SK-N-SH (cell line): ENCODE measurements at regions not wholly inside any gene's neighbourhood (a gene's known extent, or its start where the extent isn't known, plus 50 kb on each side); places are given as distances from the start of the nearest gene placed in this dataset.

Experiments
- CTCF ChIA-PET: fragments of 300-600, 350-600 bp; formaldehyde crosslinking; extraction: SDS; loops from one replicate; lab custom pipeline; 2021; lab: Yijun Ruan, JAX
- POLR2A ChIA-PET: fragments of 350-600 bp; sonication (Branson Sonifier 250); formaldehyde crosslinking; extraction: SDS; loops from one replicate; lab custom pipeline; 2020; ENCODE audit warnings: antibody characterized with exemption, inconsistent platforms; lab: Yijun Ruan, JAX
- DNase-seq: peaks from one replicate; pipeline ENCODE4 v3.0.0; 2012
- H2AFZ ChIP-seq: fragments of 200-600 bp; sonication (generic); 2 replicates; pipeline ENCODE4 v1.8.1; 2016; ENCODE audit warnings: antibody characterized with exemption, mild to moderate bottlenecking, low read depth
- H3F3A ChIP-seq: fragments of 200-600 bp; sonication (generic); replicated peaks from 2 replicates; pipeline ENCODE3; 2016; ENCODE audit warnings: antibody characterized with exemption, mild to moderate bottlenecking; ENCODE audit not compliant: insufficient read depth
- H3K27ac ChIP-seq, 2 experiments: fragments of 200-500 bp in 1 of 2; fragments of 200-600 bp in 1 of 2; sonication (Bioruptor generic) in 1 of 2; sonication (generic), shearing (Covaris generic) in 1 of 2; 2 replicates each; pipeline versions ENCODE4 v1.5.1 to v1.6.1; 2014 to 2016; ENCODE audit warnings: low read depth in 2 of 2, inconsistent platforms in 1 of 2, low read length in 1 of 2, mild to moderate bottlenecking in 1 of 2, mixed read lengths in 1 of 2
- H3K27me3 ChIP-seq: fragments of 200-600 bp; sonication (generic), shearing (Covaris generic); 2 replicates; pipeline ENCODE4 v1.6.1; 2016; ENCODE audit warnings: mixed run types; ENCODE audit not compliant: insufficient read depth
- H3K36me3 ChIP-seq, 2 experiments: fragments of 200-500 bp in 1 of 2; fragments of 200-600 bp in 1 of 2; sonication (Bioruptor generic) in 1 of 2; sonication (generic) in 1 of 2; replicated peaks in 1 of 2; 2 replicates each; pipeline versions ENCODE3 to v1.5.1; 2014 to 2016; ENCODE audit warnings: low read length in 1 of 2, mild to moderate bottlenecking in 1 of 2; ENCODE audit not compliant: insufficient read depth in 2 of 2, control insufficient read depth in 1 of 2
- H3K4me1 ChIP-seq, 2 experiments: fragments of 200-500 bp in 1 of 2; fragments of 200-600 bp in 1 of 2; sonication (Bioruptor generic) in 1 of 2; sonication (generic), shearing (Covaris generic) in 1 of 2; 2 replicates each; pipeline versions ENCODE4 v1.5.1 to v1.6.1; 2014 to 2016; ENCODE audit warnings: low read depth in 1 of 2, low read length in 1 of 2, mixed run types in 1 of 2; ENCODE audit not compliant: insufficient read depth in 2 of 2, control insufficient read depth in 1 of 2
- H3K4me2 ChIP-seq: fragments of 200-600 bp; sonication (generic), shearing (Covaris generic); 2 replicates; pipeline ENCODE4 v1.6.1; 2017; ENCODE audit warnings: mixed run types
- H3K4me3 ChIP-seq, 2 experiments: fragments of 200-500 bp in 1 of 2; fragments of 200-600 bp in 1 of 2; sonication (Bioruptor generic) in 1 of 2; sonication (generic), shearing (Covaris generic) in 1 of 2; 2 replicates each; pipeline versions ENCODE4 v1.5.1 to v1.8.1; 2014 to 2016; ENCODE audit warnings: low read depth in 2 of 2, inconsistent platforms in 1 of 2, low read length in 1 of 2, mild to moderate bottlenecking in 1 of 2, mixed read lengths in 1 of 2, moderate library complexity in 1 of 2
- H3K79me2 ChIP-seq: fragments of 200-600 bp; sonication (generic); 2 replicates; pipeline ENCODE4 v1.8.1; 2017; ENCODE audit warnings: mild to moderate bottlenecking; ENCODE audit not compliant: insufficient read depth
- H3K9ac ChIP-seq: fragments of 200-600 bp; sonication (generic); 2 replicates; pipeline ENCODE4 v1.6.1; 2017; ENCODE audit warnings: mixed run types
- H3K9me2 ChIP-seq: fragments of 200-600 bp; sonication (generic); 2 replicates; pipeline ENCODE4 v1.6.1; 2017; ENCODE audit warnings: mixed run types
- H3K9me3 ChIP-seq: fragments of 200-600 bp; sonication (generic); 2 replicates; pipeline ENCODE4 v1.6.1; 2017; ENCODE audit warnings: mixed run types, mild to moderate bottlenecking, moderate library complexity
- H4K20me1 ChIP-seq: fragments of 200-600 bp; sonication (generic); 2 replicates; pipeline ENCODE4 v1.6.1; 2017; ENCODE audit warnings: mild to moderate bottlenecking, mixed run types; ENCODE audit not compliant: insufficient read depth
- EZH2phosphoT487 ChIP-seq: fragments of 200-600 bp; sonication (generic); IDR thresholded peaks from 2 replicates; pipeline ENCODE4 v1.6.1; 2017; ENCODE audit warnings: low read depth, mixed run types, mild to moderate bottlenecking, antibody characterized with exemption, moderate library complexity, borderline replicate concordance
- FOSL2 ChIP-seq: IDR thresholded peaks from 2 replicates; pipeline ENCODE4 v1.4.0; 2012; ENCODE audit warnings: low read depth, mild to moderate bottlenecking, moderate library complexity, borderline replicate concordance
- GABPA ChIP-seq: IDR thresholded peaks from 2 replicates; pipeline ENCODE4 v1.4.0; 2012; ENCODE audit warnings: low read depth, mild to moderate bottlenecking
- MEF2A ChIP-seq: IDR thresholded peaks from 2 replicates; pipeline ENCODE4 v1.4.0; 2012; ENCODE audit warnings: low read depth, borderline replicate concordance
- MXI1 ChIP-seq: IDR thresholded peaks from 2 replicates; pipeline ENCODE4 v1.6.1; 2012; ENCODE audit warnings: mild to moderate bottlenecking, low read depth, low read length, improper control_type of control experiment
- NRF1 ChIP-seq: IDR thresholded peaks from 2 replicates; pipeline ENCODE4 v1.6.1; 2012; ENCODE audit warnings: low read depth, mild to moderate bottlenecking, low read length
- RAD21 ChIP-seq: IDR thresholded peaks from 2 replicates; pipeline ENCODE4 v1.6.1; 2012; ENCODE audit warnings: mild to moderate bottlenecking, low read length
- RFX5 ChIP-seq: IDR thresholded peaks from 2 replicates; pipeline ENCODE4 v1.6.1; 2012; ENCODE audit warnings: mild to moderate bottlenecking, improper control_type of control experiment, low read length
- RXRA ChIP-seq: IDR thresholded peaks from 2 replicates; pipeline ENCODE4 v1.4.0; 2012; ENCODE audit warnings: low read depth, mild to moderate bottlenecking, borderline replicate concordance
- SMC3 ChIP-seq: IDR thresholded peaks from 2 replicates; pipeline ENCODE4 v1.6.1; 2012; ENCODE audit warnings: low read depth, low read length, improper control_type of control experiment
- TAF1 ChIP-seq: IDR thresholded peaks from 2 replicates; pipeline ENCODE4 v1.6.1; 2012; ENCODE audit warnings: low read depth, mild to moderate bottlenecking, low read length, moderate library complexity, borderline replicate concordance
- WGBS: methylation state at CpG from one replicate; pipeline ENCODE4 v1.1.6; 2017; ENCODE audit warnings: low lambda C conversion rate; 5-methylcytosine and 5-hydroxymethylcytosine counted together
- TF ChIP-seq, protein P1 (sequence below): IDR thresholded peaks from 2 replicates; pipeline ENCODE4 v1.4.0; 2012; ENCODE audit warnings: low read depth, borderline replicate concordance
- TF ChIP-seq, protein P2 (sequence below): fragments of 150-350 bp; IDR thresholded peaks from 2 replicates; pipeline ENCODE4 v1.6.1; 2016; ENCODE audit warnings: mild to moderate bottlenecking, low read depth, low read length
- TF ChIP-seq, protein P3 (sequence below): IDR thresholded peaks from 2 replicates; pipeline ENCODE4 v1.4.0; 2012; ENCODE audit warnings: low read depth
- TF ChIP-seq, protein P4 (sequence below): fragments of 200-600 bp; sonication (generic); IDR thresholded peaks from 2 replicates; pipeline ENCODE4 v1.6.1; 2017; ENCODE audit warnings: antibody characterized with exemption, mild to moderate bottlenecking, moderate library complexity
- TF ChIP-seq, protein P5 (sequence below): IDR thresholded peaks from 2 replicates; pipeline ENCODE4 v1.6.1; 2012; ENCODE audit warnings: mild to moderate bottlenecking, low read depth, low read length, moderate library complexity

DNA sequence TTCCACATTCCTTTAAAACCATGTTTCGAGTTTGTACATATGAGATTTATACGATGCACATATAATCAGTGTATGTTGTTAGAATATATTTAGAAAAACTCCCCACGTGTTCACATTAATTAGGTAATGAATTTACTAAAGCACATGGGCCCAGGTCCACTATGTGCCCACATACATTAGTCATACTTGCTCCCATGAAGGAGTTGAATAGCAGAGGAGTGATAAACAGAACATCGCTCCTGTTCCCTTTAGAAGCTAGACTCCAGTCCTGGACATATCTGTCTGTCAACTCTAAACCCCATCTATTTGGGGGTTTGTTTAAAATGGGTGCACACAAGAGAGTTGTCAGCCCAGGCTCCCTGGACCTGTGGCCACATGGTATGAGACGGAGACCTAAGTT is 108.1 kb upstream of the TIAM2 start:
- WGBS = 92% methylated on average over 5 of the region's 5 CpGs
- H3K27ac ChIP-seq = no peak overlapping the region
- H3K9ac ChIP-seq = no peak overlapping the region
- TF ChIP-seq RAD21 = no peak
- TF ChIP-seq MEF2A = no peak
- no peak for TF ChIP-seq FOSL2
- no peak for TF ChIP-seq RFX5
- TF ChIP-seq GABPA = no peak
- TF ChIP-seq, protein P1, sequence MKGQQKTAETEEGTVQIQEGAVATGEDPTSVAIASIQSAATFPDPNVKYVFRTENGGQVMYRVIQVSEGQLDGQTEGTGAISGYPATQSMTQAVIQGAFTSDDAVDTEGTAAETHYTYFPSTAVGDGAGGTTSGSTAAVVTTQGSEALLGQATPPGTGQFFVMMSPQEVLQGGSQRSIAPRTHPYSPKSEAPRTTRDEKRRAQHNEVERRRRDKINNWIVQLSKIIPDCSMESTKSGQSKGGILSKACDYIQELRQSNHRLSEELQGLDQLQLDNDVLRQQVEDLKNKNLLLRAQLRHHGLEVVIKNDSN = no peak
- H3F3A ChIP-seq = no peaks in the 10 kb centered on the region
- POLR2A ChIA-PET = no interaction called here
- no peak overlapping the region for H3K4me3 ChIP-seq
- H3K4me2 ChIP-seq = no peak overlapping the region
- peaks cover 0 to 12% of the 10 kb centered on the region in 2 experiments; a peak in 1 of 4 replicates for H3K4me1 ChIP-seq
- peaks cover 0 to 5% of the 10 kb centered on the region in 2 experiments for H3K36me3 ChIP-seq
- H2AFZ ChIP-seq = no peak overlapping the region
- H4K20me1 ChIP-seq = no peaks in the 10 kb centered on the region
- no peaks in the 10 kb centered on the region for H3K9me2 ChIP-seq
- CTCF ChIA-PET = interaction anchor here (0.5 to 1.0 kb wide), 3 partner anchors 42 to 291 kb away, joined by 3 read pairs; no protein-coding TSS in a partner anchor
- no peaks in the 10 kb centered on the region for H3K9me3 ChIP-seq
- no peak for DNase-seq
- H3K27me3 ChIP-seq = no peaks in the 10 kb centered on the region
- H3K79me2 ChIP-seq = peaks cover 18% of the 10 kb centered on the region; the same call in 1 of the 2 replicates

DNA sequence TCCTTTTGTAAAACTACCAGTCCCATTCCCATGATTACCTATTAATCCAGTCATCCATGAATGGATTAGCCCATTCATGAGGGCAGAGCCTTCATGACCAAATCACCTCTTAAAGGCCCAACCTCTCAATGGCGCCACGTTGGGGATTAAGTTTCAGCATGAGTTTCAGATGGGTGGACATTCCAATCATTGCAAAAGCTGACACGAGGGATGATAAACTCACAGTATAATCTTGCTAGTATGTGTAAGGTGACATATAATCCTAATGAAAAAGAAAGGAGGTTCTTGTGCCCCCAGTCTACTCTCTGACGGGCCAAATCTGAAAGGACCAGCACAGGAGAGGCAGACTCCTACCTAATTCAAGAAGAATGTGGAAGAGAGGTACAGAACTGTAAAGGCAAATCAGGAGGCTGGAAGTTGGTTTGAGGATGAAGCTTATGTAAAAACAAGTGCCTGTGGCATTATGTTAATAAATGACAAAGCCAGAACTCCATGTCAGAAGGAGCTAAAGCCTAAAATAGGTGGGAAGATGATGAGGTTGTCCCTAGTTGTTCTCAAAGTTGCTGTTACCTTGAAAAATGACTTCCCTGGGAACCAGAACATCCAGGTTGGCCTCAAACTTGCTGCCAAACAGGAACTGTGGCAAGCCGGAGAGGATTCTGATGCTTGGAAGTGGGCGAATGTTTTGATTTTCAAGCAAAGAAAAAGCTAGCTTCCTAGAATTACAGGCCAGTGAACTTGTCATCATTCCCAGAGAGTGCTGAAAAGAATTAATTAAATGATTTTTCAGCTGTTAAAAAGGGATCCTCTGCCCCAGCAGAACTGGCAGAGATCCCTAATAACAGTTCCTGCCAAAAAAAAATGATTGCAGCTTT is 106.5 kb upstream of the TIAM2 start:
- CTCF ChIA-PET = interaction anchor here (0.7 to 1.0 kb wide), 3 partner anchors 35 to 213 kb away, joined by 3 to 4 read pairs (median 3); no protein-coding TSS in a partner anchor
- POLR2A ChIA-PET = interaction anchor here (0.9 kb wide), 1 partner anchor 13 kb away, joined by 3 read pairs; no protein-coding TSS in a partner anchor
- no peak for DNase-seq
- TF ChIP-seq MEF2A (no peak), RXRA (no peak), EZH2phosphoT487 (no peak), SMC3 (no peak), NRF1 (no peak), TAF1 (no peak), MXI1 (no peak)
- TF ChIP-seq, protein P2, sequence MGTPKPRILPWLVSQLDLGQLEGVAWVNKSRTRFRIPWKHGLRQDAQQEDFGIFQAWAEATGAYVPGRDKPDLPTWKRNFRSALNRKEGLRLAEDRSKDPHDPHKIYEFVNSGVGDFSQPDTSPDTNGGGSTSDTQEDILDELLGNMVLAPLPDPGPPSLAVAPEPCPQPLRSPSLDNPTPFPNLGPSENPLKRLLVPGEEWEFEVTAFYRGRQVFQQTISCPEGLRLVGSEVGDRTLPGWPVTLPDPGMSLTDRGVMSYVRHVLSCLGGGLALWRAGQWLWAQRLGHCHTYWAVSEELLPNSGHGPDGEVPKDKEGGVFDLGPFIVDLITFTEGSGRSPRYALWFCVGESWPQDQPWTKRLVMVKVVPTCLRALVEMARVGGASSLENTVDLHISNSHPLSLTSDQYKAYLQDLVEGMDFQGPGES = no peak
- TF ChIP-seq, protein P3, sequence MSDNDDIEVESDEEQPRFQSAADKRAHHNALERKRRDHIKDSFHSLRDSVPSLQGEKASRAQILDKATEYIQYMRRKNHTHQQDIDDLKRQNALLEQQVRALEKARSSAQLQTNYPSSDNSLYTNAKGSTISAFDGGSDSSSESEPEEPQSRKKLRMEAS = no peak
- TF ChIP-seq, protein P1 = no peak
- TF ChIP-seq, protein P4, sequence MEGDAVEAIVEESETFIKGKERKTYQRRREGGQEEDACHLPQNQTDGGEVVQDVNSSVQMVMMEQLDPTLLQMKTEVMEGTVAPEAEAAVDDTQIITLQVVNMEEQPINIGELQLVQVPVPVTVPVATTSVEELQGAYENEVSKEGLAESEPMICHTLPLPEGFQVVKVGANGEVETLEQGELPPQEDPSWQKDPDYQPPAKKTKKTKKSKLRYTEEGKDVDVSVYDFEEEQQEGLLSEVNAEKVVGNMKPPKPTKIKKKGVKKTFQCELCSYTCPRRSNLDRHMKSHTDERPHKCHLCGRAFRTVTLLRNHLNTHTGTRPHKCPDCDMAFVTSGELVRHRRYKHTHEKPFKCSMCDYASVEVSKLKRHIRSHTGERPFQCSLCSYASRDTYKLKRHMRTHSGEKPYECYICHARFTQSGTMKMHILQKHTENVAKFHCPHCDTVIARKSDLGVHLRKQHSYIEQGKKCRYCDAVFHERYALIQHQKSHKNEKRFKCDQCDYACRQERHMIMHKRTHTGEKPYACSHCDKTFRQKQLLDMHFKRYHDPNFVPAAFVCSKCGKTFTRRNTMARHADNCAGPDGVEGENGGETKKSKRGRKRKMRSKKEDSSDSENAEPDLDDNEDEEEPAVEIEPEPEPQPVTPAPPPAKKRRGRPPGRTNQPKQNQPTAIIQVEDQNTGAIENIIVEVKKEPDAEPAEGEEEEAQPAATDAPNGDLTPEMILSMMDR = no peak
- TF ChIP-seq, protein P5, sequence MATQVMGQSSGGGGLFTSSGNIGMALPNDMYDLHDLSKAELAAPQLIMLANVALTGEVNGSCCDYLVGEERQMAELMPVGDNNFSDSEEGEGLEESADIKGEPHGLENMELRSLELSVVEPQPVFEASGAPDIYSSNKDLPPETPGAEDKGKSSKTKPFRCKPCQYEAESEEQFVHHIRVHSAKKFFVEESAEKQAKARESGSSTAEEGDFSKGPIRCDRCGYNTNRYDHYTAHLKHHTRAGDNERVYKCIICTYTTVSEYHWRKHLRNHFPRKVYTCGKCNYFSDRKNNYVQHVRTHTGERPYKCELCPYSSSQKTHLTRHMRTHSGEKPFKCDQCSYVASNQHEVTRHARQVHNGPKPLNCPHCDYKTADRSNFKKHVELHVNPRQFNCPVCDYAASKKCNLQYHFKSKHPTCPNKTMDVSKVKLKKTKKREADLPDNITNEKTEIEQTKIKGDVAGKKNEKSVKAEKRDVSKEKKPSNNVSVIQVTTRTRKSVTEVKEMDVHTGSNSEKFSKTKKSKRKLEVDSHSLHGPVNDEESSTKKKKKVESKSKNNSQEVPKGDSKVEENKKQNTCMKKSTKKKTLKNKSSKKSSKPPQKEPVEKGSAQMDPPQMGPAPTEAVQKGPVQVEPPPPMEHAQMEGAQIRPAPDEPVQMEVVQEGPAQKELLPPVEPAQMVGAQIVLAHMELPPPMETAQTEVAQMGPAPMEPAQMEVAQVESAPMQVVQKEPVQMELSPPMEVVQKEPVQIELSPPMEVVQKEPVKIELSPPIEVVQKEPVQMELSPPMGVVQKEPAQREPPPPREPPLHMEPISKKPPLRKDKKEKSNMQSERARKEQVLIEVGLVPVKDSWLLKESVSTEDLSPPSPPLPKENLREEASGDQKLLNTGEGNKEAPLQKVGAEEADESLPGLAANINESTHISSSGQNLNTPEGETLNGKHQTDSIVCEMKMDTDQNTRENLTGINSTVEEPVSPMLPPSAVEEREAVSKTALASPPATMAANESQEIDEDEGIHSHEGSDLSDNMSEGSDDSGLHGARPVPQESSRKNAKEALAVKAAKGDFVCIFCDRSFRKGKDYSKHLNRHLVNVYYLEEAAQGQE = no peak

More for the DNA sequence above, 106.5 kb upstream of the TIAM2 start:
- no peaks in the 10 kb centered on the region for H3K27me3 ChIP-seq
- H3K9me3 ChIP-seq = no peaks in the 10 kb centered on the region
- no peak overlapping the region for H3K4me3 ChIP-seq
- 96% methylated on average over 6 of the region's 6 CpGs for WGBS
- H3K79me2 ChIP-seq = peaks cover 22% of the 10 kb centered on the region; the same call in 1 of the 2 replicates
- no peaks in the 10 kb centered on the region for H3K36me3 ChIP-seq
- no peak overlapping the region for H3K4me2 ChIP-seq
- no peaks in the 10 kb centered on the region for H3K9me2 ChIP-seq
- no peak overlapping the region for H3K9ac ChIP-seq
- H4K20me1 ChIP-seq = no peaks in the 10 kb centered on the region
- peaks cover 5 to 10% of the 10 kb centered on the region in 2 experiments; a peak in 3 of 4 replicates for H3K4me1 ChIP-seq
- no peak overlapping the region for H3K27ac ChIP-seq
- no peak overlapping the region for H2AFZ ChIP-seq
- H3F3A ChIP-seq = peaks cover 11% of the 10 kb centered on the region
